ENCODE measurements at regions not wholly inside any gene's neighbourhood (a gene's known extent, or its start where the extent isn't known, plus 50 kb on each side); places are given as distances from the start of the nearest gene placed in this dataset.

GRCh38 chr12:24679126-24679525, 269.8 kb downstream of the BCAT1 start:
- ATAC-seq (no peak), DNase-seq (ENCODE audit: low read depth, low spot score) (no peak)
- Histone ChIP-seq H3K4me1 (ENCODE audit: control insufficient read depth, insufficient read depth, low read length) (no peaks in the 10 kb centered on the region), H3K27ac (ENCODE audit: low read length) (no peak overlapping the region), H3K9me3 (ENCODE audit: control insufficient read depth, insufficient read depth, low read depth, low read length) (peaks cover 4% of the 10 kb centered on the region; the same call in 1 of the 2 replicates), H3K36me3 (ENCODE audit: control insufficient read depth, insufficient read depth, low read length) (no peaks in the 10 kb centered on the region), H3K4me3 (ENCODE audit: low read depth in 2 of 2, low read length in 2 of 2) (no peak overlapping the region), H3K27me3 (ENCODE audit: control insufficient read depth, insufficient read depth, low read length) (no peaks in the 10 kb centered on the region)
- ChIA-PET POLR2A (interaction anchor here (0.6 kb wide), 1 partner anchor 43 kb away, joined by 3 read pairs; no protein-coding TSS in a partner anchor), CTCF (no interaction called here)
- intact Hi-C loops (cut with micrococcal nuclease; ENCODE audit: unreplicated experiment): no loop called here
- in situ Hi-C loops (cut with HindIII; ENCODE audit: low pct_unique_long_range_greater_than_20kb, low sequenced_read_pairs): no loop called here
- no TSS peak for BruUV-seq (replicated peaks)
- TF ChIP-seq, protein P1, sequence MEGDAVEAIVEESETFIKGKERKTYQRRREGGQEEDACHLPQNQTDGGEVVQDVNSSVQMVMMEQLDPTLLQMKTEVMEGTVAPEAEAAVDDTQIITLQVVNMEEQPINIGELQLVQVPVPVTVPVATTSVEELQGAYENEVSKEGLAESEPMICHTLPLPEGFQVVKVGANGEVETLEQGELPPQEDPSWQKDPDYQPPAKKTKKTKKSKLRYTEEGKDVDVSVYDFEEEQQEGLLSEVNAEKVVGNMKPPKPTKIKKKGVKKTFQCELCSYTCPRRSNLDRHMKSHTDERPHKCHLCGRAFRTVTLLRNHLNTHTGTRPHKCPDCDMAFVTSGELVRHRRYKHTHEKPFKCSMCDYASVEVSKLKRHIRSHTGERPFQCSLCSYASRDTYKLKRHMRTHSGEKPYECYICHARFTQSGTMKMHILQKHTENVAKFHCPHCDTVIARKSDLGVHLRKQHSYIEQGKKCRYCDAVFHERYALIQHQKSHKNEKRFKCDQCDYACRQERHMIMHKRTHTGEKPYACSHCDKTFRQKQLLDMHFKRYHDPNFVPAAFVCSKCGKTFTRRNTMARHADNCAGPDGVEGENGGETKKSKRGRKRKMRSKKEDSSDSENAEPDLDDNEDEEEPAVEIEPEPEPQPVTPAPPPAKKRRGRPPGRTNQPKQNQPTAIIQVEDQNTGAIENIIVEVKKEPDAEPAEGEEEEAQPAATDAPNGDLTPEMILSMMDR (IDR thresholded peaks at IDR 0.05): no peak
- TF ChIP-seq TCF7L2 (IDR thresholded peaks at IDR 0.05; ENCODE audit: low read depth, low read length) (no peak), POLR2AphosphoS5 (IDR thresholded peaks at IDR 0.05; ENCODE audit: low read depth, low read length) (no peak), REST (IDR thresholded peaks at IDR 0.05; ENCODE audit: insufficient read depth in 1 of 2, low read depth in 2 of 2, low read length in 1 of 2) (no peak), SIN3A (IDR thresholded peaks at IDR 0.05; ENCODE audit: borderline replicate concordance, insufficient read depth, low read depth, low read length) (no peak)

DNA sequence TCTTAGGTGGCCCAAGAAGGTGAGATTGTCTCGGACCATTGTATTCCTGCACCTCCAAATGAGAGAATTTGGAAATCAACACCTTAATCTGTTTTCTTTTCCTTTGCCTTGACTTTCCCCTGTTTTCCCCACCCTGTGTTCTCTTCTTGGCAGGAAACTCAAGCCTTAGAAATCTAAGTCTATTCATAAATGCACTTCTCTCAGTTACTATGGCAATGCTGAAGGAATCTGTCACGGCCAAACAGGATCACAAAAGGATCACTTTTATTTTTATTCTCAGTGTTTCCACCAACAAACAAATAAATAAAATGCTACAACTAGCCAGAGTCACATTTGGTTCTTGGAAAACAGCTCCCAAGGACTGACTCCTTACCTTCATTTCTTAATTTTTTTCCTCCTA, 270.5 kb downstream of the BCAT1 start:
- TF ChIP-seq REST (IDR thresholded peaks at IDR 0.05; ENCODE audit: insufficient read depth in 1 of 2, low read depth in 2 of 2, low read length in 1 of 2) (no peak), TCF7L2 (IDR thresholded peaks at IDR 0.05; ENCODE audit: low read depth, low read length) (no peak), SIN3A (IDR thresholded peaks at IDR 0.05; ENCODE audit: borderline replicate concordance, insufficient read depth, low read depth, low read length) (no peak), POLR2AphosphoS5 (IDR thresholded peaks at IDR 0.05; ENCODE audit: low read depth, low read length) (no peak)
- TF ChIP-seq, protein P1 (IDR thresholded peaks at IDR 0.05): no peak
- H3K36me3 ChIP-seq (ENCODE audit: control insufficient read depth, insufficient read depth, low read length): no peaks in the 10 kb centered on the region
- POLR2A ChIA-PET: interaction anchor here (0.6 kb wide), 1 partner anchor 42 kb away, joined by 3 read pairs; no protein-coding TSS in a partner anchor
- BruUV-seq (replicated peaks): no TSS peak
- peaks cover 4% of the 10 kb centered on the region; the same call in 1 of the 2 replicates for H3K9me3 ChIP-seq (ENCODE audit: control insufficient read depth, insufficient read depth, low read depth, low read length)
- H3K27me3 ChIP-seq (ENCODE audit: control insufficient read depth, insufficient read depth, low read length): no peaks in the 10 kb centered on the region
- H3K4me1 ChIP-seq (ENCODE audit: control insufficient read depth, insufficient read depth, low read length): no peaks in the 10 kb centered on the region
- in situ Hi-C loops (cut with HindIII; ENCODE audit: low pct_unique_long_range_greater_than_20kb, low sequenced_read_pairs) (no loop called here), intact Hi-C loops (cut with micrococcal nuclease; ENCODE audit: unreplicated experiment) (no loop called here)
- no peak overlapping the region for H3K4me3 ChIP-seq (ENCODE audit: low read depth in 2 of 2, low read length in 2 of 2)
- CTCF ChIA-PET: no interaction called here
- no peak overlapping the region for H3K27ac ChIP-seq (ENCODE audit: low read length)
- DNase-seq (ENCODE audit: low read depth, low spot score) (no peak), ATAC-seq (no peak)

Data from Panc1 (cell line).